NCI-H2081 treated with DMSO at 0.1 percent for 48 hours (cell line): ENCODE measurements at regions not wholly inside any gene's neighbourhood (a gene's known extent, or its start where the extent isn't known, plus 50 kb on each side); places are given as distances from the start of the nearest gene placed in this dataset.

ENCODE experiments used
- DNase-seq: peaks from one replicate; lab custom pipeline; 2025; lab: John Stamatoyannopoulos, UW

GRCh38 chr12:127675936-127676335, 591.0 kb upstream of the TMEM132C start:
- no peak for DNase-seq

GRCh38 chr12:127677537-127678131, 589.3 kb upstream of the TMEM132C start:
- DNase-seq: peak; percentile 44

GRCh38 chr12:127678945-127679344, 588.0 kb upstream of the TMEM132C start:
- DNase-seq: no peak

- DNase-seq: no peak
Observed at GRCh38 chr12:127680516-127680915, 586.5 kb upstream of the TMEM132C start.

GRCh38 chr12:127681151-127681754, 585.7 kb upstream of the TMEM132C start:
- DNase-seq: no peak

- no peak for DNase-seq
Observed at GRCh38 chr12:127685491-127685890, 581.5 kb upstream of the TMEM132C start.

GRCh38 chr12:127685931-127686330, 581.0 kb upstream of the TMEM132C start:
- no peak for DNase-seq

GRCh38 chr12:127687181-127687580, 579.8 kb upstream of the TMEM132C start:
- DNase-seq: no peak

- DNase-seq: no peak
Observed at GRCh38 chr12:127688906-127689428, 578.0 kb upstream of the TMEM132C start.

- no peak for DNase-seq
Observed at GRCh38 chr12:127690161-127690560, 576.8 kb upstream of the TMEM132C start.

GRCh38 chr12:127696963-127697362, 570.0 kb upstream of the TMEM132C start:
- no peak for DNase-seq

- no peak for DNase-seq
Observed at GRCh38 chr12:127703026-127703425, 563.9 kb upstream of the TMEM132C start.

GRCh38 chr12:127711108-127711507, 555.9 kb upstream of the TMEM132C start:
- no peak for DNase-seq

- no peak for DNase-seq
Observed at GRCh38 chr12:127712561-127712960, 554.4 kb upstream of the TMEM132C start.

GRCh38 chr12:127716166-127716565, 550.8 kb upstream of the TMEM132C start:
- no peak for DNase-seq

GRCh38 chr12:127717278-127717677, 549.7 kb upstream of the TMEM132C start:
- no peak for DNase-seq

GRCh38 chr12:127720334-127720733, 546.6 kb upstream of the TMEM132C start:
- DNase-seq: no peak

- no peak for DNase-seq
Observed at GRCh38 chr12:127722611-127723010, 544.4 kb upstream of the TMEM132C start.

- no peak for DNase-seq
Observed at GRCh38 chr12:127723251-127723650, 543.7 kb upstream of the TMEM132C start.

GRCh38 chr12:127726671-127727315, 540.2 kb upstream of the TMEM132C start:
- DNase-seq: no peak

- no peak for DNase-seq
Observed at GRCh38 chr12:127728285-127728684, 538.7 kb upstream of the TMEM132C start.

GRCh38 chr12:127728729-127729128, 538.2 kb upstream of the TMEM132C start:
- DNase-seq: no peak

GRCh38 chr12:127729381-127729780, 537.6 kb upstream of the TMEM132C start:
- DNase-seq: no peak
